Left ventricle myocardium inferior (tissue), 1 donor: ENCODE measurements at regions not wholly inside any gene's neighbourhood (a gene's known extent, or its start where the extent isn't known, plus 50 kb on each side); places are given as distances from the start of the nearest gene placed in this dataset.

ENCODE experiments used
- DNase-seq: peaks from one replicate; pipeline ENCODE4 v3.0.0-alpha.2; 2020
- H3K27ac ChIP-seq: fragments of 200-600 bp; replicated peaks from 2 replicates; pipeline ENCODE4 v1.8.0; 2021
- H3K27me3 ChIP-seq: fragments of 200-600 bp; 2 replicates; pipeline ENCODE4 v1.8.0; 2021; ENCODE audit warnings: low read depth
- H3K36me3 ChIP-seq: fragments of 200-600 bp; 2 replicates; pipeline ENCODE4 v1.8.0; 2021
- H3K4me1 ChIP-seq: fragments of 200-600 bp; 2 replicates; pipeline ENCODE4 v1.8.0; 2021
- H3K4me3 ChIP-seq: fragments of 200-600 bp; 2 replicates; pipeline ENCODE4 v1.8.0; 2021; ENCODE audit warnings: mild to moderate bottlenecking, moderate library complexity
- H3K9me3 ChIP-seq: fragments of 200-600 bp; replicated peaks from 2 replicates; pipeline ENCODE4 v1.8.0; 2021
- intact Hi-C: fragments of 100-400 bp; cut with micrococcal nuclease; formaldehyde crosslinking; loops from one replicate; pipeline ENCODE4 v1.11.0; 2022
- TF ChIP-seq, protein P1 (sequence below): fragments of 200-600 bp; IDR thresholded peaks from 2 replicates; pipeline ENCODE4 v1.8.0; 2021; ENCODE audit warnings: antibody characterized with exemption, mild to moderate bottlenecking, borderline replicate concordance
- donor health status: DM: no; HTN: yes; CAD: no; lungs with severe emphysema.

DNA sequence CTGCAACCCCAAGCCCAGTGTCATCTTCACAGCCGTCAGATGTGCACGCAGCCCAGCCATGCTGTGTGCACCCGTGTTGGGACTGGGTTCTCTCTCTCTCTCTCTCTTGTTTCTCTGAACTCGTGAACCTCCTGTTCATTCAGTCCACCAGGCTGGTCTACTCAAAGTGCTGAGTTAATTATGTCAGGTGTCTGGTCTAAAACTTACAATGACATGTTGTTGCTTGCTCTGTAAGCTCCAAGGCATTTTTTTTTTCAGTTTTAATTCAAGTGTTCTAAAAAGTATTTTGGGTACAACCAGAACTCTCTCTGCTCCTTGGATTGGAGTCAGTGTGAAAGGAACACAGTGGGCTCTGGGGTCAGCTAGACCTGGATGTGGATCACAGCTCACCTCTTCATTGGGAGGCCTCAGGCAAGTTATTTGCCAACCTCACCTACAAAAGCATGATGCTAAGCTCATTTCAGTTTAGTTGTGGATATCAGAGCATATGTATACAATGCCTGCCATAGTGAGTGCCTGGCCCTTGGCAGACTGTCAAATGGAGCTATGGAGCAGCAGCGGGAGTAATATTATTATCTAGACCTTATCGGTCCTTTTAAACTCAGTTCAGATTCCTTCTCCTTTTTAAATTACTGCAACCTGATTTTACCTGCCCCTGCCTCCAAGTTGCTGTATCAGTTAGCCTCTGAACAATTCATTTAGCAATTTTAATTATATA, 59.5 kb downstream of the PLEKHG1 start:
- Histone ChIP-seq H3K36me3 (no peaks in the 10 kb centered on the region), H3K4me3 (no peak overlapping the region), H3K27ac (peak overlapping the region; percentile 5), H3K9me3 (no peaks in the 10 kb centered on the region), H3K4me1 (peaks cover 20% of the 10 kb centered on the region), H3K27me3 (no peaks in the 10 kb centered on the region)
- DNase-seq, result no peak
- TF ChIP-seq, protein P1, sequence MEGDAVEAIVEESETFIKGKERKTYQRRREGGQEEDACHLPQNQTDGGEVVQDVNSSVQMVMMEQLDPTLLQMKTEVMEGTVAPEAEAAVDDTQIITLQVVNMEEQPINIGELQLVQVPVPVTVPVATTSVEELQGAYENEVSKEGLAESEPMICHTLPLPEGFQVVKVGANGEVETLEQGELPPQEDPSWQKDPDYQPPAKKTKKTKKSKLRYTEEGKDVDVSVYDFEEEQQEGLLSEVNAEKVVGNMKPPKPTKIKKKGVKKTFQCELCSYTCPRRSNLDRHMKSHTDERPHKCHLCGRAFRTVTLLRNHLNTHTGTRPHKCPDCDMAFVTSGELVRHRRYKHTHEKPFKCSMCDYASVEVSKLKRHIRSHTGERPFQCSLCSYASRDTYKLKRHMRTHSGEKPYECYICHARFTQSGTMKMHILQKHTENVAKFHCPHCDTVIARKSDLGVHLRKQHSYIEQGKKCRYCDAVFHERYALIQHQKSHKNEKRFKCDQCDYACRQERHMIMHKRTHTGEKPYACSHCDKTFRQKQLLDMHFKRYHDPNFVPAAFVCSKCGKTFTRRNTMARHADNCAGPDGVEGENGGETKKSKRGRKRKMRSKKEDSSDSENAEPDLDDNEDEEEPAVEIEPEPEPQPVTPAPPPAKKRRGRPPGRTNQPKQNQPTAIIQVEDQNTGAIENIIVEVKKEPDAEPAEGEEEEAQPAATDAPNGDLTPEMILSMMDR, result no peak
- intact Hi-C loops, result no loop called here

DNA sequence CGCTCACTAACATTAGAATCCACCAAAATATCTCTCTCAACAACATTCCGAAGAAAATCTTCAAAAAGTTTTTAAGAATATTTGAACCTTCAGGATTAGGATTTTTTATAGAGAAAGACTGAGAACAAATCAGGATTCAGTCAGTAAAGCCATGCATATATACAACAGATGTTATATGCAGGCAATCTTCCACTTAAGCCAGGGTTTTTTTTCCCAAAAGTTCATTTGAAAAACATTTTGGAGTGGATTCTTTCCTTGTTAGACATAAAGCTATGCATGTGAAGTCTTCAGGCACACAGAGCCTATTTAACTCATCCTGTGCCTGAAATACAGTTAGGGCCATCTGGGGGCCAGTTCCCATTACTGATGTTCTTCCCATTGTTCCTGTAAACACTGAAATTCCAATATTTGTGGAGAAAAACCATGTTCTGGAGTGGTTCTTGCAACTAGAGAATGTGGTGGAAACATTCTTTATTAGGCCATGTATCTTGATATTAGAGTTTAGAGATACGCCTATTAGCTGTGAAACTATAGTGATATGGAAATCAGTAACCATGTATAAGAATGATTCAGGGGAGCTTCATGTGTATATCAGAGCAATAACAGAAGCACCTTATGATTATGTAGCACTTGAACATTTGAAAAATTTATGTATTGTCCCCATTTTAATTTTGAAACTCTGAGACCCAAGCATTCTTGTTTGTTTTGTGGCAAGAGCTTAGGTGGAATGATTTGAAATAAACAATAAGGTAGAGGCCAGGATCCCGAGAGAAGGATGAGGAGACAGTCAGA, 61.7 kb downstream of the PLEKHG1 start:
- Histone ChIP-seq H3K4me1 (peaks cover 31% of the 10 kb centered on the region), H3K36me3 (no peaks in the 10 kb centered on the region), H3K4me3 (no peak overlapping the region), H3K27me3 (no peaks in the 10 kb centered on the region), H3K9me3 (no peaks in the 10 kb centered on the region), H3K27ac (no peak overlapping the region)
- DNase-seq, result no peak
- intact Hi-C loops, result no loop called here
- TF ChIP-seq, protein P1, result no peak

DNA sequence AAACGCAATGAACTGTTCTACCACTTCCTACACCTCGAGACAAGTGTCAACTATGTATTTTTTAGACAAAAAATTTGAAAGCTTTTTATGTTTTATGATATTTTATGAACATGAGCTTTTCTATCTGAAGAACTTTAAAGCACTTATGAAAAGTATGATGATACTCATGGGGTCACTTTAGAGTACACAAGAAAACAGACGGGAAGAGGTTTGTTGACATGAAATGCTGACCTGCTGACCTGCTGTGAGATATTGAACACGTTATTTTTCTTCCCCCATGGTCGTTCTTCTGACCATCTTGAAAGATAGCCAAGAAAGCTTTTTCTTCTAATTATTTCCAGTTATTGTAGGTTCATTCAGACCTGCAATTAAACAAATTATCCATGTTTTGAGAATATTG, 63.1 kb downstream of the PLEKHG1 start:
- intact Hi-C loops, result no loop called here
- TF ChIP-seq, protein P1, result no peak
- H3K27me3 ChIP-seq, result no peaks in the 10 kb centered on the region
- H3K36me3 ChIP-seq, result no peaks in the 10 kb centered on the region
- no peaks in the 10 kb centered on the region for H3K9me3 ChIP-seq
- peaks cover 34% of the 10 kb centered on the region for H3K4me1 ChIP-seq
- H3K4me3 ChIP-seq, result no peak overlapping the region
- H3K27ac ChIP-seq, result no peak overlapping the region
- DNase-seq, result no peak

DNA sequence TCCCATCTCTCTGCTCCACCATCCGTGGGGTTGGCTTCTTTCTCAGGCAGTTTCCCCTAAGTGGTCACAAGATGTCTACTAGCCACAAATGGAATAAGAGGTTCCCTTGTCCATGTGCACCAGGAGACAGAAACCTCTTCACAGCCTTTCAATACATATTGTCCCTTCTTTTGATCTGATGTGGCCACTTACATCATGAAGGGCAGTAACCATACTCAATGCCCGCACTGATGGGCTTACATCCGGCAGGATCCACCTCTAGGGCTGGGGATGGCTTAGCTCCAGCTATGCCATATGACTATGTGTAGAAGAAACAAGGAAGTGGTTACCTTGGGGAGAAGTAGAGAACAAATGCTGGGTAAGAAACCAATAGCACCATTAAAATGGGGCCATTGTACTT, 64.4 kb downstream of the PLEKHG1 start:
- Histone ChIP-seq H3K4me3 (no peak overlapping the region), H3K36me3 (no peaks in the 10 kb centered on the region), H3K27ac (no peak overlapping the region), H3K27me3 (no peaks in the 10 kb centered on the region), H3K4me1 (peaks cover 40% of the 10 kb centered on the region), H3K9me3 (no peaks in the 10 kb centered on the region)
- intact Hi-C loops, result no loop called here
- no peak for DNase-seq
- TF ChIP-seq, protein P1, result no peak

DNA sequence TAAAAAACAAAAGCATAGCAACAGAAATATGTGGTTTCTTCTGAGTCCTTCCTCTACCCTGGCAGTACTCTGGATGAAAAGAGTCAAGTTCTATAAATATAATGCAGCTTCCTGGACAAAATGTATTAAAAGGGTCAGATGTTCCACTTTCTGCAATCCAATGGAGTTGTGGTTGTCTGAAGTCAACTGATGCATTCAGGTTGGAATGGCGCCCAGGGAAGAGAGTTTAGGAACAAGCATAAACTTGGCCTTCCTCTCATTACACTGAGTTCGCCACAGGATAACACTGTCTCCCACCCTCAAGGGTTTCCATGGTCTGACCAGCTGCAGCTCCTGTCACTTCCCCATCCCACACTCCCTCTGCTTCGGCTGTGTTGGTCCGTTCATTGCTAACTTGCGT, 66.4 kb downstream of the PLEKHG1 start:
- no peak overlapping the region for H3K4me3 ChIP-seq
- DNase-seq, result no peak
- H3K9me3 ChIP-seq, result no peaks in the 10 kb centered on the region
- H3K4me1 ChIP-seq, result peaks cover 42% of the 10 kb centered on the region
- TF ChIP-seq, protein P1, result no peak
- H3K27me3 ChIP-seq, result no peaks in the 10 kb centered on the region
- intact Hi-C loops, result no loop called here
- H3K27ac ChIP-seq, result peak overlapping the region; percentile 66
- H3K36me3 ChIP-seq, result no peaks in the 10 kb centered on the region
